SK-N-SH (cell line): ENCODE measurements at regions not wholly inside any gene's neighbourhood (a gene's known extent, or its start where the extent isn't known, plus 50 kb on each side); places are given as distances from the start of the nearest gene placed in this dataset.

Source experiments
- CTCF ChIA-PET: fragments of 300-600, 350-600 bp; formaldehyde crosslinking; extraction: SDS; loops from one replicate; lab custom pipeline; 2021; lab: Yijun Ruan, JAX
- POLR2A ChIA-PET: fragments of 350-600 bp; sonication (Branson Sonifier 250); formaldehyde crosslinking; extraction: SDS; loops from one replicate; lab custom pipeline; 2020; ENCODE audit warnings: antibody characterized with exemption, inconsistent platforms; lab: Yijun Ruan, JAX
- DNase-seq: peaks from one replicate; pipeline ENCODE4 v3.0.0; 2012
- H2AFZ ChIP-seq: fragments of 200-600 bp; sonication (generic); 2 replicates; pipeline ENCODE4 v1.8.1; 2016; ENCODE audit warnings: antibody characterized with exemption, mild to moderate bottlenecking, low read depth
- H3F3A ChIP-seq: fragments of 200-600 bp; sonication (generic); replicated peaks from 2 replicates; pipeline ENCODE3; 2016; ENCODE audit warnings: antibody characterized with exemption, mild to moderate bottlenecking; ENCODE audit not compliant: insufficient read depth
- H3K27ac ChIP-seq, 2 experiments: fragments of 200-500 bp in 1 of 2; fragments of 200-600 bp in 1 of 2; sonication (Bioruptor generic) in 1 of 2; sonication (generic), shearing (Covaris generic) in 1 of 2; 2 replicates each; pipeline versions ENCODE4 v1.5.1 to v1.6.1; 2014 to 2016; ENCODE audit warnings: low read depth in 2 of 2, inconsistent platforms in 1 of 2, low read length in 1 of 2, mild to moderate bottlenecking in 1 of 2, mixed read lengths in 1 of 2
- H3K27me3 ChIP-seq: fragments of 200-600 bp; sonication (generic), shearing (Covaris generic); 2 replicates; pipeline ENCODE4 v1.6.1; 2016; ENCODE audit warnings: mixed run types; ENCODE audit not compliant: insufficient read depth
- H3K36me3 ChIP-seq, 2 experiments: fragments of 200-500 bp in 1 of 2; fragments of 200-600 bp in 1 of 2; sonication (Bioruptor generic) in 1 of 2; sonication (generic) in 1 of 2; replicated peaks in 1 of 2; 2 replicates each; pipeline versions ENCODE3 to v1.5.1; 2014 to 2016; ENCODE audit warnings: low read length in 1 of 2, mild to moderate bottlenecking in 1 of 2; ENCODE audit not compliant: insufficient read depth in 2 of 2, control insufficient read depth in 1 of 2
- H3K4me1 ChIP-seq, 2 experiments: fragments of 200-500 bp in 1 of 2; fragments of 200-600 bp in 1 of 2; sonication (Bioruptor generic) in 1 of 2; sonication (generic), shearing (Covaris generic) in 1 of 2; 2 replicates each; pipeline versions ENCODE4 v1.5.1 to v1.6.1; 2014 to 2016; ENCODE audit warnings: low read depth in 1 of 2, low read length in 1 of 2, mixed run types in 1 of 2; ENCODE audit not compliant: insufficient read depth in 2 of 2, control insufficient read depth in 1 of 2
- H3K4me2 ChIP-seq: fragments of 200-600 bp; sonication (generic), shearing (Covaris generic); 2 replicates; pipeline ENCODE4 v1.6.1; 2017; ENCODE audit warnings: mixed run types
- H3K4me3 ChIP-seq, 2 experiments: fragments of 200-500 bp in 1 of 2; fragments of 200-600 bp in 1 of 2; sonication (Bioruptor generic) in 1 of 2; sonication (generic), shearing (Covaris generic) in 1 of 2; 2 replicates each; pipeline versions ENCODE4 v1.5.1 to v1.8.1; 2014 to 2016; ENCODE audit warnings: low read depth in 2 of 2, inconsistent platforms in 1 of 2, low read length in 1 of 2, mild to moderate bottlenecking in 1 of 2, mixed read lengths in 1 of 2, moderate library complexity in 1 of 2
- H3K79me2 ChIP-seq: fragments of 200-600 bp; sonication (generic); 2 replicates; pipeline ENCODE4 v1.8.1; 2017; ENCODE audit warnings: mild to moderate bottlenecking; ENCODE audit not compliant: insufficient read depth
- H3K9ac ChIP-seq: fragments of 200-600 bp; sonication (generic); 2 replicates; pipeline ENCODE4 v1.6.1; 2017; ENCODE audit warnings: mixed run types
- H3K9me2 ChIP-seq: fragments of 200-600 bp; sonication (generic); 2 replicates; pipeline ENCODE4 v1.6.1; 2017; ENCODE audit warnings: mixed run types
- H3K9me3 ChIP-seq: fragments of 200-600 bp; sonication (generic); 2 replicates; pipeline ENCODE4 v1.6.1; 2017; ENCODE audit warnings: mixed run types, mild to moderate bottlenecking, moderate library complexity
- H4K20me1 ChIP-seq: fragments of 200-600 bp; sonication (generic); 2 replicates; pipeline ENCODE4 v1.6.1; 2017; ENCODE audit warnings: mild to moderate bottlenecking, mixed run types; ENCODE audit not compliant: insufficient read depth
- CTCF ChIP-seq: fragments of 200-600 bp; sonication (generic); IDR thresholded peaks from 2 replicates; pipeline ENCODE4 v1.6.1; 2017; ENCODE audit warnings: antibody characterized with exemption, mild to moderate bottlenecking, moderate library complexity
- EP300 ChIP-seq, 2 experiments: IDR thresholded peaks; 2 replicates each; pipeline versions ENCODE4 v1.4.0 to v1.6.1; 2012; ENCODE audit warnings: borderline replicate concordance in 1 of 2, low read depth in 1 of 2, low read length in 1 of 2
- FOXJ3 ChIP-seq: sonication (generic); formaldehyde crosslinking; IDR thresholded peaks from 2 replicates; pipeline ENCODE4 v1.5.1; 2020; ENCODE audit warnings: mild to moderate bottlenecking, missing genetic modification reagents
- FOXM1 ChIP-seq: IDR thresholded peaks from 2 replicates; pipeline ENCODE4 v1.4.0; 2012; ENCODE audit warnings: low read depth, mild to moderate bottlenecking
- GABPA ChIP-seq: IDR thresholded peaks from 2 replicates; pipeline ENCODE4 v1.4.0; 2012; ENCODE audit warnings: low read depth, mild to moderate bottlenecking
- MXI1 ChIP-seq: IDR thresholded peaks from 2 replicates; pipeline ENCODE4 v1.6.1; 2012; ENCODE audit warnings: mild to moderate bottlenecking, low read depth, low read length, improper control_type of control experiment
- NFIC ChIP-seq: IDR thresholded peaks from 2 replicates; pipeline ENCODE4 v1.4.0; 2012; ENCODE audit warnings: borderline replicate concordance
- POLR2AphosphoS5 ChIP-seq: IDR thresholded peaks from 2 replicates; pipeline ENCODE4 v1.6.1; 2012; ENCODE audit warnings: low read depth, low read length
- RAD21 ChIP-seq: IDR thresholded peaks from 2 replicates; pipeline ENCODE4 v1.6.1; 2012; ENCODE audit warnings: mild to moderate bottlenecking, low read length
- RCOR1 ChIP-seq: fragments of 150-350 bp; IDR thresholded peaks from 2 replicates; pipeline ENCODE4 v1.6.1; 2017; ENCODE audit warnings: antibody characterized with exemption, low read length
- RXRA ChIP-seq: IDR thresholded peaks from 2 replicates; pipeline ENCODE4 v1.4.0; 2012; ENCODE audit warnings: low read depth, mild to moderate bottlenecking, borderline replicate concordance
- SIN3A ChIP-seq: IDR thresholded peaks from 2 replicates; pipeline ENCODE4 v1.6.1; 2012; ENCODE audit warnings: low read depth, mild to moderate bottlenecking, low read length, moderate library complexity, borderline replicate concordance
- SMC3 ChIP-seq: IDR thresholded peaks from 2 replicates; pipeline ENCODE4 v1.6.1; 2012; ENCODE audit warnings: low read depth, low read length, improper control_type of control experiment
- TAF1 ChIP-seq: IDR thresholded peaks from 2 replicates; pipeline ENCODE4 v1.6.1; 2012; ENCODE audit warnings: low read depth, mild to moderate bottlenecking, low read length, moderate library complexity, borderline replicate concordance
- TEAD4 ChIP-seq: IDR thresholded peaks from 2 replicates; pipeline ENCODE4 v1.4.0; 2012; ENCODE audit warnings: mild to moderate bottlenecking, borderline replicate concordance; ENCODE audit not compliant: insufficient read depth
- USF1 ChIP-seq: IDR thresholded peaks from 2 replicates; pipeline ENCODE4 v1.4.0; 2012; ENCODE audit warnings: low read depth, borderline replicate concordance
- USF2 ChIP-seq: fragments of 150-350 bp; IDR thresholded peaks from 2 replicates; pipeline ENCODE4 v1.6.1; 2017; ENCODE audit warnings: antibody characterized with exemption, low read length, low read depth, borderline replicate concordance
- YY1 ChIP-seq: IDR thresholded peaks from 2 replicates; pipeline ENCODE4 v1.4.0; 2012; ENCODE audit warnings: low read depth, mild to moderate bottlenecking
- WGBS: methylation state at CpG from one replicate; pipeline ENCODE4 v1.1.6; 2017; ENCODE audit warnings: low lambda C conversion rate; 5-methylcytosine and 5-hydroxymethylcytosine counted together
- TF ChIP-seq, protein P1 (sequence below): fragments of 150-350 bp; IDR thresholded peaks from 2 replicates; pipeline ENCODE4 v1.6.1; 2016; ENCODE audit warnings: mild to moderate bottlenecking, low read depth, low read length

DNA sequence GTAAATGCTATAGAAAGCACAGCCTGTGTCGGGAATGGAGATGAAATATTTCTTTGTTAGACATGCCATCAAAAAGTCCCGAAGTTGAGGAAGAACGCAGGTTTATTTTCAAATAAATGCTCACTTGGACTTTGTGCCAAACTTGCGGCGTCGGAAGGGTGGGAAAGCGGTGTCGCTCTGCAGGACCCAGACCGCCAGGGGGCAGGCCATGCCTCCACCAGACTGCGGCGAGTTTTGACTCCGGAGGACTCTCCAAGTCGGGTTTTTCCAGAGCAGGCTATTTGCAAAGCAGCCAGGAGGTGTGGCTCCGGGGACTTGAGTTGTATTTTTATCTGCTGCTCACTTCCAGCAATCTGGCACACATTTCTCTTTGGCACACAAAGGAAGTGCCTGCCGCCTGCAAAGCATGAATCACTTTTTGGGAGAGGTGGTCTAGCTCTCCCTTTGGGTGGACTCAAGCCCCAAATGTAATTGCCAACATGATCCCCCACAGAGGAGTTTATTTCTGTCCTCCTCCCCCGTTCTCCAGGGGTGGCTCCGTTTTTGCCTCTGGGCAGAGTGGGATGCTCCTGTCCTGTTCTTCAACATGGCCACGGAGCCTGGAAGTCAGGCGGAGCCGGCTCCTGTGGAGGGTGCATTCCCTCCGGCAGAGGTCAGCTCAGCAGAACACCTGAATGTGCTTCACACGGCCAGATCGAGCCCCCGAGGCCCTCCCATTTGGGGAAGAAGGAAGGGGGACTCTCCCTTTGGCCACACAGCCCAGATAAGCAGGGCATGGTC, 82.3 kb upstream of the GPR26 start:
- TF ChIP-seq YY1 (no peak), RAD21 (peak; percentile 75), SMC3 (peak; percentile 75), CTCF (peak; percentile 54)
- Histone ChIP-seq H3K4me2 (no peak overlapping the region), H3K9ac (no peak overlapping the region), H3K36me3 (no peaks in the 10 kb centered on the region), H3K27ac (no peak overlapping the region), H3K4me3 (no peak overlapping the region; a peak in 1 of 4 replicates), H2AFZ (no peak overlapping the region), H3K79me2 (no peaks in the 10 kb centered on the region), H3K9me3 (no peaks in the 10 kb centered on the region), H3K9me2 (no peaks in the 10 kb centered on the region), H3F3A (no peaks in the 10 kb centered on the region), H3K4me1 (no peaks in the 10 kb centered on the region; a peak in 1 of 4 replicates), H4K20me1 (no peaks in the 10 kb centered on the region), H3K27me3 (no peaks in the 10 kb centered on the region)
- ChIA-PET POLR2A (no interaction called here), CTCF (interaction anchor here (0.7 to 8.1 kb wide), 29 partner anchors 9 to 768 kb away, joined by 3 to 276 read pairs (median 4); no protein-coding TSS in a partner anchor)
- WGBS: 8% methylated on average over 23 of the region's 24 CpGs
- DNase-seq: peak; percentile 79

DNA sequence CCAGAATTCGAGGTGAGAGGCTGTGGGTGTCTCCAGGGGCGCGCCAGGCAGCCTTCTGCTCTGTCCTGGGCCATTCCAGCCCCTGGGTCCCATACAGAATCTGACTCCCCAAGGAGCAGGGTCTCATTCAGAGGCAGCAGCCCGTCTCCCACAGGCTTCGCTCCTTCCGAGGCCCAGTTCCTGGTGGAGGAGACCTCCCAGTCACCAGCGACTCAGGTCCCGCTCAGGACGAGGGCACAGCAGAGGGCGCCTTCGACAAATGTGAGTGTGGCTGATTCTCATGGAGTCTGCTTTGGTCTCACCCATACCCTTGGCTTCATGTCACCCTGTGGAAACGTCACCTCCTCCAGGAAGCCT, 81.8 kb upstream of the GPR26 start:
- no peak overlapping the region for H3K4me2 ChIP-seq
- H3K27ac ChIP-seq: no peak overlapping the region
- no peak overlapping the region for H2AFZ ChIP-seq
- CTCF ChIA-PET: interaction anchor here (0.8 to 8.1 kb wide), 12 partner anchors 9 to 440 kb away, joined by 3 to 276 read pairs (median 6); no protein-coding TSS in a partner anchor
- no peaks in the 10 kb centered on the region for H3K9me2 ChIP-seq
- H3K4me1 ChIP-seq: no peaks in the 10 kb centered on the region; a peak in 1 of 4 replicates
- H4K20me1 ChIP-seq: no peaks in the 10 kb centered on the region
- H3K36me3 ChIP-seq: no peaks in the 10 kb centered on the region
- H3K27me3 ChIP-seq: no peaks in the 10 kb centered on the region
- WGBS: 67% methylated on average over 9 of the region's 12 CpGs
- H3K79me2 ChIP-seq: no peaks in the 10 kb centered on the region
- no peaks in the 10 kb centered on the region for H3K9me3 ChIP-seq
- TF ChIP-seq RCOR1 (no peak), FOXM1 (no peak), TEAD4 (no peak), FOXJ3 (CRISPR knock-in tag) (no peak), GABPA (no peak), USF2 (no peak), SIN3A (no peak), EP300 (IDR thresholded peaks at IDR 0.05; ENCODE audit: borderline replicate concordance in 1 of 2, low read depth in 1 of 2, low read length in 1 of 2) (no peak), RXRA (no peak), MXI1 (no peak), USF1 (no peak), POLR2AphosphoS5 (no peak), YY1 (no peak), NFIC (no peak), TAF1 (no peak)
- TF ChIP-seq, protein P1, sequence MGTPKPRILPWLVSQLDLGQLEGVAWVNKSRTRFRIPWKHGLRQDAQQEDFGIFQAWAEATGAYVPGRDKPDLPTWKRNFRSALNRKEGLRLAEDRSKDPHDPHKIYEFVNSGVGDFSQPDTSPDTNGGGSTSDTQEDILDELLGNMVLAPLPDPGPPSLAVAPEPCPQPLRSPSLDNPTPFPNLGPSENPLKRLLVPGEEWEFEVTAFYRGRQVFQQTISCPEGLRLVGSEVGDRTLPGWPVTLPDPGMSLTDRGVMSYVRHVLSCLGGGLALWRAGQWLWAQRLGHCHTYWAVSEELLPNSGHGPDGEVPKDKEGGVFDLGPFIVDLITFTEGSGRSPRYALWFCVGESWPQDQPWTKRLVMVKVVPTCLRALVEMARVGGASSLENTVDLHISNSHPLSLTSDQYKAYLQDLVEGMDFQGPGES: no peak
- no peak overlapping the region for H3K9ac ChIP-seq
- H3F3A ChIP-seq: no peaks in the 10 kb centered on the region
- no peak overlapping the region for H3K4me3 ChIP-seq
- DNase-seq: no peak
- POLR2A ChIA-PET: no interaction called here
